Progenitor cell of endocrine pancreas (in vitro differentiated cells): ENCODE measurements at regions not wholly inside any gene's neighbourhood (a gene's known extent, or its start where the extent isn't known, plus 50 kb on each side); places are given as distances from the start of the nearest gene placed in this dataset.
"Not testable (repeated sequence)": the region's sequence is repeated elsewhere in the genome, so short reads cannot be mapped to it uniquely, and the experiment has no call there.

Source experiments
- DNase-seq: peaks from one replicate; pipeline ENCODE4 v3.0.0; 2021; ENCODE audit warnings: low spot score; ENCODE audit not compliant: unreplicated experiment
- H3K27ac Mint-ChIP-seq: 2 replicates; pipeline ENCODE4 v1.8.0; 2021; ENCODE audit warnings: mild to moderate bottlenecking, moderate library complexity, mixed read lengths
- H3K27me3 Mint-ChIP-seq: 2 replicates; pipeline ENCODE4 v1.8.0; 2021; ENCODE audit warnings: mixed read lengths
- H3K36me3 Mint-ChIP-seq: 2 replicates; pipeline ENCODE4 v1.8.0; 2022; ENCODE audit warnings: mixed read lengths; ENCODE audit not compliant: insufficient read depth
- H3K4me1 Mint-ChIP-seq: 2 replicates; pipeline ENCODE4 v1.8.0; 2021; ENCODE audit warnings: low read depth, mixed read lengths
- H3K4me3 Mint-ChIP-seq: 2 replicates; pipeline ENCODE4 v1.8.0; 2021; ENCODE audit warnings: low read depth, mild to moderate bottlenecking, moderate library complexity, mixed read lengths
- H3K9me3 Mint-ChIP-seq: 2 replicates; pipeline ENCODE4 v1.8.0; 2021; ENCODE audit warnings: low read depth, mixed read lengths
- CTCF ChIP-seq: fragments of 200-600 bp; sonication (generic); IDR thresholded peaks from one replicate; pipeline ENCODE4 v1.5.0; 2021; ENCODE audit warnings: antibody characterized with exemption, mild to moderate bottlenecking; ENCODE audit not compliant: unreplicated experiment

GRCh38 chr10:32217216-32217615, 129.7 kb downstream of the EPC1 start:
- Mint-ChIP-seq H3K9me3 (peaks cover 17% of the 10 kb centered on the region), H3K27ac (no peak overlapping the region), H3K27me3 (no peaks in the 10 kb centered on the region), H3K36me3 (peaks cover 3% of the 10 kb centered on the region), H3K4me1 (no peaks in the 10 kb centered on the region), H3K4me3 (no peak overlapping the region)
- TF ChIP-seq CTCF = no peak
- no peak for DNase-seq

GRCh38 chr10:32213838-32214237, 133.1 kb downstream of the EPC1 start:
- not testable (repeated sequence) for H3K4me1 Mint-ChIP-seq, H3K27me3 Mint-ChIP-seq, DNase-seq, H3K27ac Mint-ChIP-seq, H3K4me3 Mint-ChIP-seq, H3K9me3 Mint-ChIP-seq, H3K36me3 Mint-ChIP-seq

- H3K27me3 Mint-ChIP-seq = no peaks in the 10 kb centered on the region
- no peaks in the 10 kb centered on the region for H3K36me3 Mint-ChIP-seq
- TF ChIP-seq CTCF = peak; percentile 4
- H3K4me1 Mint-ChIP-seq = no peaks in the 10 kb centered on the region
- H3K9me3 Mint-ChIP-seq = peaks cover 4% of the 10 kb centered on the region
- no peak overlapping the region for H3K4me3 Mint-ChIP-seq
- DNase-seq = no peak
- no peak overlapping the region for H3K27ac Mint-ChIP-seq
These were observed 136.0 kb downstream of the EPC1 start for GRCh38 chr10:32211046-32211363.

- TF ChIP-seq CTCF = peak; percentile 47
- Mint-ChIP-seq H3K4me1 (no peaks in the 10 kb centered on the region), H3K4me3 (no peak overlapping the region), H3K36me3 (no peaks in the 10 kb centered on the region), H3K27me3 (no peaks in the 10 kb centered on the region), H3K27ac (no peak overlapping the region), H3K9me3 (peaks cover 4% of the 10 kb centered on the region)
- DNase-seq = no peak
These were observed 136.5 kb downstream of the EPC1 start for GRCh38 chr10:32210306-32211045.

GRCh38 chr10:32208005-32208404, 139.0 kb downstream of the EPC1 start:
- H3K4me1 Mint-ChIP-seq, DNase-seq, H3K4me3 Mint-ChIP-seq, H3K27ac Mint-ChIP-seq, H3K27me3 Mint-ChIP-seq, H3K36me3 Mint-ChIP-seq: not testable (repeated sequence)
- peaks cover 11% of the 10 kb centered on the region for H3K9me3 Mint-ChIP-seq

- H3K27ac Mint-ChIP-seq = no peak overlapping the region
- peak; percentile 80 for TF ChIP-seq CTCF
- no peaks in the 10 kb centered on the region for H3K36me3 Mint-ChIP-seq
- peak; percentile 33 for DNase-seq
- no peaks in the 10 kb centered on the region for H3K4me1 Mint-ChIP-seq
- H3K27me3 Mint-ChIP-seq = no peaks in the 10 kb centered on the region
- H3K4me3 Mint-ChIP-seq = no peak overlapping the region
- H3K9me3 Mint-ChIP-seq = peaks cover 11% of the 10 kb centered on the region
These were observed 139.4 kb downstream of the EPC1 start for GRCh38 chr10:32207544-32207943.
